ENCODE measurements at regions not wholly inside any gene's neighbourhood (a gene's known extent, or its start where the extent isn't known, plus 50 kb on each side); places are given as distances from the start of the nearest gene placed in this dataset.
A peak's percentile ranks its signal among the peaks of the same experiment; 100 is the strongest.

DNA sequence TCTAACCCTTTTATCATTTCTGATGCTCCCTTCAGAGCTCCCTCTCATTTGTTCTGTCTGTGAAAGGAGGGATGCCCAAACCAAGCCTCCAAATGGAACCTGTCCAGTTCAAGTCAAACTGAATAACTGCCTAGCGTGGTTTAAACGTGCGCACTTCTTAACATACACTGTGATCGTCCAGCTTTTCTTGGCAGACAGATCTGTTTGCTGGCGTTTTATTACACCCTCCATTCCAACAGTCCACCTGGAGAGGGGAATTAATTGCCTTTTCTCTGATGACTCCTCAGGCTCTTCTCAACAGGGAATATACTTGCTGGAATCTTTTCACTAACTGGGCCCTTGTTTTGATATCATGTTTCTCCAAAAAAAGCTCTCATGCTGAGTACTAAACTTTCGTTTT lies 379.2 kb upstream of the POU3F3 start:
- TF ChIP-seq, protein P1, sequence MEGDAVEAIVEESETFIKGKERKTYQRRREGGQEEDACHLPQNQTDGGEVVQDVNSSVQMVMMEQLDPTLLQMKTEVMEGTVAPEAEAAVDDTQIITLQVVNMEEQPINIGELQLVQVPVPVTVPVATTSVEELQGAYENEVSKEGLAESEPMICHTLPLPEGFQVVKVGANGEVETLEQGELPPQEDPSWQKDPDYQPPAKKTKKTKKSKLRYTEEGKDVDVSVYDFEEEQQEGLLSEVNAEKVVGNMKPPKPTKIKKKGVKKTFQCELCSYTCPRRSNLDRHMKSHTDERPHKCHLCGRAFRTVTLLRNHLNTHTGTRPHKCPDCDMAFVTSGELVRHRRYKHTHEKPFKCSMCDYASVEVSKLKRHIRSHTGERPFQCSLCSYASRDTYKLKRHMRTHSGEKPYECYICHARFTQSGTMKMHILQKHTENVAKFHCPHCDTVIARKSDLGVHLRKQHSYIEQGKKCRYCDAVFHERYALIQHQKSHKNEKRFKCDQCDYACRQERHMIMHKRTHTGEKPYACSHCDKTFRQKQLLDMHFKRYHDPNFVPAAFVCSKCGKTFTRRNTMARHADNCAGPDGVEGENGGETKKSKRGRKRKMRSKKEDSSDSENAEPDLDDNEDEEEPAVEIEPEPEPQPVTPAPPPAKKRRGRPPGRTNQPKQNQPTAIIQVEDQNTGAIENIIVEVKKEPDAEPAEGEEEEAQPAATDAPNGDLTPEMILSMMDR (conservative IDR thresholded peaks at IDR 0.05): no peak
- no peak overlapping the region for H3K27ac ChIP-seq

DNA sequence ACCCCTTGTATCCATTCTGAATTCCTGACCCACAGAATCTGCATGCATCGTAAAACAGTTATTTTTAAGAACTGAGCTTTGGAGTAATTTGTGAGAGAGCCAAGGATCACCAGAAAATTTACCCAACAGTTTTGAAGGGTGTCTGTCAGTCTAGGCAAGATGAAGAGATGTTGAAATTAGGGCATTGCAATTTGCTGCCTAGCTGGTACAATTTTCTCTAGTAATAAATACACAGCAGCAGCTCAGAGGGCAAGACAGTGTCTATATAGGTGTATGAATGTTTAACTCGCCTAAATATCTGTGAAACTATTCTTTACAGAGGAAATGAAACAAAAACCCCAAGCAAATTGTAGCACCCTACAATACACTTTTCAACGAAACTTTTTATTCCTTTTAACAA lies 377.8 kb upstream of the POU3F3 start:
- no peak overlapping the region for H3K27ac ChIP-seq
- TF ChIP-seq, protein P1 (conservative IDR thresholded peaks at IDR 0.05): no peak

DNA sequence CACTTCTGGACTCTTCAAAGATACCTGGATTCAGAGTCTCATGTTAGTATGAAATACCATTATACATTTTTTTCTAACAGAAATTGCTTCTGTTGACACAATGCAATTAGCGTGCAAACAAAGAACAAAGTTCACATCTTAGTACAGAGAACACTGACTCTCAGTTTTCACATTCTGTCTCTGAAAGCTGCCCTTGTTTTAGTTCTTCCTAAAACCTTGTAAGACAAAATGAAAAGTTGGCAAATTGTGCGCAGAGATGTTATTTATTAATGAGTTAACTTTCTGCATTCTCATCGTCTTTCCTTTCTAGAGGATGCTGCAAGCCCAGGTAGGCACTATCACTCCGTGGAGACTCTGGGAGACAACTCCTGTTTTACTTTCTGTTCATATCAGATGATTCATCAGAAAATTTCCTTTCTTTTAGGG lies 377.3 kb upstream of the POU3F3 start:
- TF ChIP-seq, protein P1 (conservative IDR thresholded peaks at IDR 0.05): no peak
- no peak overlapping the region for H3K27ac ChIP-seq

DNA sequence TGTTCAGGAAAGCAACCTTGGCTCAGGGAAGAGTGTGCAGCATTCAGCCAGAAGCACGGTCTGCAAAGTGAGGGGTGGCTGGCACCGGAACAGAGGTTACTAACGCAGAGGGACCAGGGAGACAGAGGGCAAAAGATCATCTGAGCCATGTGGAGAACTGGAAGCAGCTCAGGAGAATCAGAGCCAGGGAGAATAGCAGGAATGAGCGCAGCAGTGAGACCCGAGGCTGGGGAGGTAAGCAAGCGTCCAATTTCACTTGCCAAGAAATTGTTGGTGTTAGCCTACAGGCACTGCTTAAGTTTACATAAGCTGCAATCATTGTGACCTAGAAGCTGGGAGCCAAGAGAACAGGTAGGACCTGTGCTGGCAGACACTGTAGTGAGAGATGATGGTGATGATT lies 372.6 kb upstream of the POU3F3 start:
- peak overlapping the region; percentile 60 for H3K27ac ChIP-seq
- TF ChIP-seq, protein P1 (conservative IDR thresholded peaks at IDR 0.05): no peak

DNA sequence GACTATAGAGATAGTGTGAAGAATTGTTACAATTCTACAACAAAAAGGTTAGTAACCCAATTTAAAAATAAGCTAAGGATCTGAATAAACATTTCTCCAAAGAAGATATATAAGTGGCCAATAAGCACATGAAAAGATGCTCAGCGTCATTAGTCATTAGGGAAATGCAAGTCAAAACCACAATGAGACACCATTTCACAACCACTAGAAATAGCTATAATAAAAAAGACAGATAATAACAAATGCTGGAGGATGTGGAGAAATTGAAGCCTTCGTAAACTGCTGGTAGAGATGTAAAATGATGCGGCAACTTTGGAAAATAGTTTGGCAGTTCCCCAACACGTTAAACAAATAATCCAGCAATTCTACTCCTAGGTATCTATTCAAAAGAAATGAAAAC lies 366.5 kb upstream of the POU3F3 start:
- TF ChIP-seq, protein P1 (conservative IDR thresholded peaks at IDR 0.05): no peak

DNA sequence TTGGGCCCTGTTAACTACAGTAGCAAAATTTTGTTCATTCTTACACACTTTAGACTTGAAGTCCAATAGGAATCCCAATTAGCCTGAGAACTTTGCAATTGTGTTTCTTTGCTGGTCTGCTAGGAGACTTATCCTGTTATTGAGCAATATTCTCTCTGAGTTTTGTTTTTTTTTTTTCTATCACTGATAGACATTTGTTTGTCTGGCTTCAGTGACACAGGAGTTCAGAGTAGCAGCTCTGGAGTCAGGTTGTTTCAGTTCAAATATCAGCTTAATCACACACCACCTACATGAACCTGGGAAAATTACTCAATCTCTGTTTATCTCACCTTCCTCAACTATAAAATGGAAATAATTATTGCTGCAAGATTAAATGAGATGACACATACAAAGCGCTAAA lies 360.2 kb upstream of the POU3F3 start:
- TF ChIP-seq, protein P1 (conservative IDR thresholded peaks at IDR 0.05): no peak

More for the DNA sequence above, 366.5 kb upstream of the POU3F3 start:
- H3K27ac ChIP-seq: no peak overlapping the region

DNA sequence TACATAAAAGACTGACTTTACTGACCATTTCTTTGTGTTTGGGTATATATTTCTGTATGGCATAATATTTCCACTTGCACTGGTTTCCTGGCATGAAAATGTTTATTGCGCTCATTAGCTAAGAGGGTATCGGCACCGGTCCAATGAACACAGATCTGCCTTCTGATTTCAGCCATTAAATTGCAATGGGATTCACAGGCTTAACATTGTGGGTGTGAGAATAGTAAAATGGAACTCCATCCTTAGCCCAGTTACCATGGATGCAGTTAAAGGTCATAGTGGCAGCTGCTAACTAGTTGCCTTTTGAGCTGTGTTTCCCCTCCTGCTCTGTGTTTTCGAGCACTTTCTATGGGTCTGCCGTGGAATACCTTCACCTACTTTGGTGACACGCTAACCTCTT lies 352.6 kb upstream of the POU3F3 start:
- H3K27ac ChIP-seq: no peak overlapping the region
- TF ChIP-seq, protein P1 (conservative IDR thresholded peaks at IDR 0.05): no peak

More for the DNA sequence above, 360.2 kb upstream of the POU3F3 start:
- no peak overlapping the region for H3K27ac ChIP-seq

DNA sequence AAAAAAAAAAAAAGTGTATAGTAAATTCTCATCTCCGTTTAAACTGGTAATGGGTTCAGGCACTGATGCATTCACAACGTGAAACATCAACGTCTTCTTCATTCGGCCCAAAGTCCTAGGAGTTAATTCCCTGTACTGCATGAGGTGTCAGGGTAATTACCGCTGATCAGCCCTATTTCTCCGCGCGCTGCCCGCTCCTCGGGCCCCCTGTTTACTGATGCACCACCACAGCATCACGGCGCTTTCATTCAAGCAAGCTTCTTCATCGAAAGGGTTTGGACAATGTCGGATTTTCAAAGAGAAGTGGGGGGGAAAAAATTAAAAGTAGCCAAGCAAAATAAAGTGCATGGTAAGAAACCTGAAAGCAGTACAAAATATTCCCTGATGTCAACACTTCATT lies 352.0 kb upstream of the POU3F3 start:
- no peak overlapping the region for H3K27ac ChIP-seq
- TF ChIP-seq, protein P1 (conservative IDR thresholded peaks at IDR 0.05): no peak
